OCI-LY1 (cell line): ENCODE measurements at regions not wholly inside any gene's neighbourhood (a gene's known extent, or its start where the extent isn't known, plus 50 kb on each side); places are given as distances from the start of the nearest gene placed in this dataset.

ENCODE experiments used
- CTCF ChIP-seq: fragments of 200-600 bp; sonication (generic), shearing (Covaris generic); IDR thresholded peaks from 2 replicates; pipeline ENCODE4 v1.5.1; 2017; ENCODE audit warnings: mild to moderate bottlenecking, antibody characterized with exemption, low read length, moderate library complexity, mixed read lengths
- EZH2 ChIP-seq: fragments of 200-600 bp; sonication (generic), shearing (Covaris generic); IDR thresholded peaks from 2 replicates; pipeline ENCODE4 v1.8.0; 2017; ENCODE audit warnings: borderline replicate concordance, mixed run types, mild to moderate bottlenecking, antibody characterized with exemption, low read length, moderate library complexity, mixed read lengths

GRCh38 chr12:71243370-71243769 is 85.6 kb upstream of the TSPAN8 start:
- TF ChIP-seq CTCF: no peak
- no peak for TF ChIP-seq EZH2
